ENCODE measurements at regions not wholly inside any gene's neighbourhood (a gene's known extent, or its start where the extent isn't known, plus 50 kb on each side); places are given as distances from the start of the nearest gene placed in this dataset.
"Not testable (repeated sequence)": the region's sequence is repeated elsewhere in the genome, so short reads cannot be mapped to it uniquely, and the experiment has no call there.

GRCh38 chr2:90290701-90291100 is 1599.2 kb downstream of the RPIA start:
- not testable (repeated sequence) for TF ChIP-seq CTCF (conservative IDR thresholded peaks at IDR 0.05; ENCODE audit: low read depth, low read length); EZH2 (IDR thresholded peaks at IDR 0.05; ENCODE audit: low read length, unreplicated experiment); EZH2phosphoT487 (IDR thresholded peaks at IDR 0.05; ENCODE audit: borderline replicate concordance, low read length)

Measured in PC-3 (cell line).